BJ (cell line): ENCODE measurements at regions not wholly inside any gene's neighbourhood (a gene's known extent, or its start where the extent isn't known, plus 50 kb on each side); places are given as distances from the start of the nearest gene placed in this dataset.

Experiments
- CTCF ChIA-PET: fragments of 350-600 bp; formaldehyde crosslinking; extraction: SDS; loops from one replicate; lab custom pipeline; 2021; ENCODE audit warnings: antibody characterized with exemption, inconsistent platforms; lab: Yijun Ruan, JAX
- POLR2A ChIA-PET: fragments of 300-600 bp; sonication (Branson Sonifier 250); formaldehyde crosslinking; extraction: SDS; loops from one replicate; lab custom pipeline; 2021; ENCODE audit warnings: antibody characterized with exemption; lab: Charles Lee
- DNase-seq: peaks from one replicate; pipeline ENCODE4 v3.0.0-alpha.2; 2011; ENCODE audit warnings: low read depth
- H3K27me3 ChIP-seq: 2 replicates; pipeline ENCODE4 v1.6.0; 2011; ENCODE audit warnings: low read length; ENCODE audit not compliant: control insufficient read depth, insufficient read depth
- H3K36me3 ChIP-seq: 2 replicates; pipeline ENCODE4 v1.5.1; 2011; ENCODE audit warnings: low read length; ENCODE audit not compliant: control insufficient read depth, insufficient read depth
- H3K4me3 ChIP-seq: 2 replicates; pipeline ENCODE4 v1.5.1; 2011; ENCODE audit warnings: low read depth, mild to moderate bottlenecking, control low read depth, low read length
- CTCF ChIP-seq: IDR thresholded peaks from 2 replicates; pipeline ENCODE4 v1.5.1; 2011; ENCODE audit warnings: low read depth, mild to moderate bottlenecking, control low read depth, inconsistent platforms, low read length, moderate library complexity; ENCODE audit not compliant: insufficient read depth

DNA sequence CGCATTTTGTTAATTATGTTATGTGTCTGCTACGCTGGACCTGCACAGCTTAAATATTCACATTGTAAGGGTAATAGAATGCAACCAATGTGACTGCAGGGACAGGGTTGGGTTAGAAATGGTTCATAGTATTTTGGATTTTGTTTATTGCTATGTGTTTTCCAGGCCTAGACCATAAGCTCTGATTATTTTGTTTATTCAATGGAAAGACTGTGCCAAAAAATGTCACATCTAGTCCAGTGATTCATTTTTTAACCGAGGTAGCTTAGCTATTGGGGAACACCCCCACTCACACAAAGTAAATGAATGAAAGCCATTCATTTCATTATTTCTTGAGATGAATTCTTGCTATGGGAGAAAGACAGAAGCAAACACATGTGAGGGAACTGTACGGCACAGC is 516.5 kb upstream of the ANKRD30A start:
- CTCF ChIA-PET: no interaction called here
- Histone ChIP-seq H3K36me3 (no peaks in the 10 kb centered on the region), H3K27me3 (no peaks in the 10 kb centered on the region), H3K4me3 (no peak overlapping the region)
- TF ChIP-seq CTCF: no peak
- DNase-seq: no peak
- POLR2A ChIA-PET: no interaction called here

DNA sequence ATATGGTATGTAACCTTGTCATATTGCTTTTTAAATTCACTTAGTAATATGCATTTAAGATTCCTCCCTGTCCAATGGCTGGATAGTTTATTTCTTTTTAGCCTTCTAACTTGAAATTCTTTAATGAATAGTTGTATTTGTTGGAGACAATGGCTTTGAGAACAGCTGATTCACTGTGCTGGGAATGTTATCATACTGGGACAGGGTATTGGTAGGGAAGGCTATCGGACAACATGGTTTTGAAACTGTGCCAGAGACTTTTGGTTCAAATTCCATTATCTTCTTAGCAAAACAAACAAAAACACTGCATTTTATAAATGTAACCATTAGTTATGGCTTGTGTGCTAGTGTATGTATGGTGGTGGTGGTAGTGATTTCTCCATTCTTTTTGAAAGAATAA is 517.1 kb upstream of the ANKRD30A start:
- TF ChIP-seq CTCF: no peak

GRCh38 chr10:36606234-36606839 is 519.1 kb upstream of the ANKRD30A start:
- TF ChIP-seq CTCF: no peak
- no peak for DNase-seq
- Histone ChIP-seq H3K4me3 (no peak overlapping the region), H3K36me3 (no peaks in the 10 kb centered on the region), H3K27me3 (no peaks in the 10 kb centered on the region)
- ChIA-PET CTCF (no interaction called here), POLR2A (no interaction called here)

More for the DNA sequence above, 517.1 kb upstream of the ANKRD30A start:
- POLR2A ChIA-PET: no interaction called here
- CTCF ChIA-PET: no interaction called here
- Histone ChIP-seq H3K27me3 (no peaks in the 10 kb centered on the region), H3K36me3 (no peaks in the 10 kb centered on the region), H3K4me3 (no peak overlapping the region)
- no peak for DNase-seq

- DNase-seq: no peak
- ChIA-PET POLR2A (no interaction called here), CTCF (no interaction called here)
- TF ChIP-seq CTCF: no peak
- H3K36me3 ChIP-seq: no peaks in the 10 kb centered on the region
- no peaks in the 10 kb centered on the region for H3K27me3 ChIP-seq
- no peak overlapping the region for H3K4me3 ChIP-seq
Observed at GRCh38 chr10:36604316-36604715, 521.1 kb upstream of the ANKRD30A start.

- DNase-seq: no peak
- Histone ChIP-seq H3K4me3 (no peak overlapping the region), H3K27me3 (no peaks in the 10 kb centered on the region), H3K36me3 (no peaks in the 10 kb centered on the region)
- CTCF ChIA-PET: no interaction called here
- TF ChIP-seq CTCF: no peak
- POLR2A ChIA-PET: no interaction called here
Observed at GRCh38 chr10:36603688-36604087, 521.7 kb upstream of the ANKRD30A start.
